Heart left ventricle (tissue), 13 donors: ENCODE measurements at regions not wholly inside any gene's neighbourhood (a gene's known extent, or its start where the extent isn't known, plus 50 kb on each side); places are given as distances from the start of the nearest gene placed in this dataset.

Source experiments
- POLR2A ChIP-seq, 2 donors: fragments of 450-650 bp; IDR thresholded peaks; one replicate each; pipeline ENCODE4 v1.6.1; 2017; ENCODE audit warnings: antibody characterized with exemption in 2 of 2, mild to moderate bottlenecking in 2 of 2, moderate library complexity in 2 of 2
- TF ChIP-seq, protein P1 (sequence below), 12 donors: fragments of 200-600 bp; sonication (generic) in 4 of 12; IDR thresholded peaks; one replicate each; pipeline versions ENCODE4 v1.5.0 to v1.8.0; 2018 to 2022; ENCODE audit warnings: antibody characterized with exemption in 12 of 12, mild to moderate bottlenecking in 5 of 12
- donor health status: ischemic (EF 13 %, LVEDD 7.1; RV severe dilation, severe dysfunction).
- donor health status: DM: no; HTN: yes; CAD: no.
- donor health status: DM: no; HTN: no; CAD: no.
- donor health status: ischemic (EF 25% LVEDD 6.9; RV normal size, moderate dysfunction).
- donor health status: ischemic (EF 25% LVEDD 5.7; RV mildly dilated, moderate dysfunction).
- donor health status: ischemic (EF 35%, LVEDD 5.7; RV mildly dilated, moderate dysfunction).
- donor health status: nonischemic (EF 11% LVEDD 7.7; RV severe dilation, severe dysfunction).
- donor health status: DM: yes; HTN: yes; CAD: no.
- donor health status: PGD.
- donor health status: ischemic (EF 29% LVEDD 5.4; RV normal size, mild dysfunction).
- donor health status: nonischemic (EF 23%, LVEDD 6.1; RV moderate dilation, normal function).

DNA sequence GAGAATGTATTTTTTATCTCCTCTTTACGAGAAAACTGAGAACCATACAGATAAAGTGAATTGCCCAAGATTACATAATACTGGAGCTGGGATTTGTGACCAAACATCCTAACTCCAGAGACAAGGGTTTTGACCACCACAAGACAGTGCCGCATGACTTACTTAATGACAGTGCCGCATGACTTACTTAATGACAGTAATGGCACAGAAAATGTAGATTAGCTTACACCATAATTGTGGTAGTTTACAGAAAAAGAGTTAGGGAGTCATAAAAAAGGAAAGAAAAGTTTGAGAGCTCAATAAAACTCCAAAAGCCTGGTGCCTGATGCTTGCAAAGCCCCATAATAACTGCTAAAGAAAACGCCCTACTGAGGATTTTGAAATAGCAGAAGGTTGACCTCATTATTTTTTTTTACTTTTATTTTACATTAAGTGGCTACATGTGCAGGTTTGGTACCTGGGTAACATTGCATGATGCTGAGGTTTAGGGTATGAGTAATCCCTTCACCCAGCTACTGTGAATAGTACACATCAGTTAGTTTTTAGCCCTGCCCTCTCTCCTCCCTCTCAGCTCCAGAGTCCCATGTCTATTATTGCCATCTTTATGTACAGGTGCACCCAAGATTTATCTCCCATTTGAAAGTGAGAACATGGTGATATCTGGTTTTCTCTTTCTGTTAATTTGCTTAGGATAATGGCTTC, 310.0 kb upstream of the UBE2E3 start:
- TF ChIP-seq, protein P1, sequence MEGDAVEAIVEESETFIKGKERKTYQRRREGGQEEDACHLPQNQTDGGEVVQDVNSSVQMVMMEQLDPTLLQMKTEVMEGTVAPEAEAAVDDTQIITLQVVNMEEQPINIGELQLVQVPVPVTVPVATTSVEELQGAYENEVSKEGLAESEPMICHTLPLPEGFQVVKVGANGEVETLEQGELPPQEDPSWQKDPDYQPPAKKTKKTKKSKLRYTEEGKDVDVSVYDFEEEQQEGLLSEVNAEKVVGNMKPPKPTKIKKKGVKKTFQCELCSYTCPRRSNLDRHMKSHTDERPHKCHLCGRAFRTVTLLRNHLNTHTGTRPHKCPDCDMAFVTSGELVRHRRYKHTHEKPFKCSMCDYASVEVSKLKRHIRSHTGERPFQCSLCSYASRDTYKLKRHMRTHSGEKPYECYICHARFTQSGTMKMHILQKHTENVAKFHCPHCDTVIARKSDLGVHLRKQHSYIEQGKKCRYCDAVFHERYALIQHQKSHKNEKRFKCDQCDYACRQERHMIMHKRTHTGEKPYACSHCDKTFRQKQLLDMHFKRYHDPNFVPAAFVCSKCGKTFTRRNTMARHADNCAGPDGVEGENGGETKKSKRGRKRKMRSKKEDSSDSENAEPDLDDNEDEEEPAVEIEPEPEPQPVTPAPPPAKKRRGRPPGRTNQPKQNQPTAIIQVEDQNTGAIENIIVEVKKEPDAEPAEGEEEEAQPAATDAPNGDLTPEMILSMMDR (IDR thresholded peaks at IDR 0.05) = no peak
- TF ChIP-seq POLR2A (IDR thresholded peaks at IDR 0.05) = no peak
